MM.1S (cell line): ENCODE measurements at regions not wholly inside any gene's neighbourhood (a gene's known extent, or its start where the extent isn't known, plus 50 kb on each side); places are given as distances from the start of the nearest gene placed in this dataset.

ENCODE experiments used
- EZH2 ChIP-seq: fragments of 300-600 bp; sonication (generic); optimal IDR thresholded peaks from 2 replicates; pipeline ENCODE3; 2017; ENCODE audit warnings: low read depth, mild to moderate bottlenecking, antibody characterized with exemption, low read length, mixed read lengths
- TF ChIP-seq, protein P1 (sequence below): fragments of 300-600 bp; sonication (generic); IDR thresholded peaks from 2 replicates; pipeline ENCODE4 v1.5.1; 2016; ENCODE audit warnings: antibody characterized with exemption, low read length, mixed read lengths

DNA sequence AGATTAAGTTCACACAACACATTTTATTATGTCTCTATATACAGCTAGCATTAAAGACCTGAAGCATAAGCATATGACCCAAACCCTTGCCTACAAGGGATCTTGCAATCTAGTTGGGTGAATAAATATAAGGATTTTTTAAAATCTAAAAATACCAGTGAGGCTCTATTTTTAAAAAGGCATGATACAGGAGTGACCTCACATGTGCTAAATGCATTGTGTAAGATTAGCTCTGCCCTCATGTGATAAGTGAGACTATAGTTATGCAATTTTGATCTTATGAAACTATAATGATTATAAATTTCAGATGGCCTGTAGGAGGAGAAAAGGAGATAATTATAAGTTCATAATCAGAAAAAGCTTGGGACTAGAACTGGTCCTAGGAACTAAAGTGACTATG, 451.0 kb upstream of the MAN1A1 start:
- TF ChIP-seq, protein P1, sequence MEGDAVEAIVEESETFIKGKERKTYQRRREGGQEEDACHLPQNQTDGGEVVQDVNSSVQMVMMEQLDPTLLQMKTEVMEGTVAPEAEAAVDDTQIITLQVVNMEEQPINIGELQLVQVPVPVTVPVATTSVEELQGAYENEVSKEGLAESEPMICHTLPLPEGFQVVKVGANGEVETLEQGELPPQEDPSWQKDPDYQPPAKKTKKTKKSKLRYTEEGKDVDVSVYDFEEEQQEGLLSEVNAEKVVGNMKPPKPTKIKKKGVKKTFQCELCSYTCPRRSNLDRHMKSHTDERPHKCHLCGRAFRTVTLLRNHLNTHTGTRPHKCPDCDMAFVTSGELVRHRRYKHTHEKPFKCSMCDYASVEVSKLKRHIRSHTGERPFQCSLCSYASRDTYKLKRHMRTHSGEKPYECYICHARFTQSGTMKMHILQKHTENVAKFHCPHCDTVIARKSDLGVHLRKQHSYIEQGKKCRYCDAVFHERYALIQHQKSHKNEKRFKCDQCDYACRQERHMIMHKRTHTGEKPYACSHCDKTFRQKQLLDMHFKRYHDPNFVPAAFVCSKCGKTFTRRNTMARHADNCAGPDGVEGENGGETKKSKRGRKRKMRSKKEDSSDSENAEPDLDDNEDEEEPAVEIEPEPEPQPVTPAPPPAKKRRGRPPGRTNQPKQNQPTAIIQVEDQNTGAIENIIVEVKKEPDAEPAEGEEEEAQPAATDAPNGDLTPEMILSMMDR: no peak
- TF ChIP-seq EZH2: no peak
